H9 (cell line): ENCODE measurements at regions not wholly inside any gene's neighbourhood (a gene's known extent, or its start where the extent isn't known, plus 50 kb on each side); places are given as distances from the start of the nearest gene placed in this dataset.

Source experiments
- DNase-seq: peaks from one replicate; pipeline ENCODE4 v3.0.0-alpha.2; 2017
- H2AFZ ChIP-seq: one replicate; pipeline ENCODE4 v1.6.1; 2013; ENCODE audit warnings: mild to moderate bottlenecking, low read length, control low read depth, moderate library complexity
- H2AK5ac ChIP-seq: 2 replicates; pipeline ENCODE4 v1.6.1; 2013; ENCODE audit warnings: low read length, control low read depth, mixed read lengths; ENCODE audit not compliant: insufficient read length
- H2BK120ac ChIP-seq: one replicate; pipeline ENCODE4 v1.6.1; 2013; ENCODE audit warnings: low read depth, mild to moderate bottlenecking, low read length, control low read depth, inconsistent platforms; ENCODE audit not compliant: poor library complexity, severe bottlenecking
- H2BK12ac ChIP-seq: 2 replicates; pipeline ENCODE4 v1.6.1; 2013; ENCODE audit warnings: low read length, control low read depth, mixed read lengths, low read depth; ENCODE audit not compliant: insufficient read length
- H2BK15ac ChIP-seq: 2 replicates; pipeline ENCODE4 v1.6.1; 2013; ENCODE audit warnings: low read depth, low read length, control low read depth
- H2BK20ac ChIP-seq: one replicate; pipeline ENCODE4 v1.6.1; 2013; ENCODE audit warnings: low read depth, mild to moderate bottlenecking, low read length, control low read depth, inconsistent platforms; ENCODE audit not compliant: poor library complexity, severe bottlenecking
- H2BK5ac ChIP-seq: 2 replicates; pipeline ENCODE4 v1.6.1; 2013; ENCODE audit warnings: low read length, control low read depth, mixed read lengths; ENCODE audit not compliant: insufficient read length
- H3K14ac ChIP-seq: 2 replicates; pipeline ENCODE4 v1.6.1; 2013; ENCODE audit warnings: low read length, control low read depth; ENCODE audit not compliant: insufficient read depth
- H3K18ac ChIP-seq: 2 replicates; pipeline ENCODE4 v1.6.1; 2013; ENCODE audit warnings: low read depth, mild to moderate bottlenecking, mixed read lengths, low read length, control low read depth; ENCODE audit not compliant: insufficient read length
- H3K23ac ChIP-seq: 2 replicates; pipeline ENCODE4 v1.6.1; 2013; ENCODE audit warnings: low read length, control low read depth, mixed read lengths, low read depth; ENCODE audit not compliant: insufficient read length
- H3K23me2 ChIP-seq: 2 replicates; pipeline ENCODE4 v1.6.1; 2013; ENCODE audit warnings: low read depth, mild to moderate bottlenecking, mixed read lengths, low read length, control low read depth; ENCODE audit not compliant: insufficient read length, poor library complexity, severe bottlenecking
- H3K27ac ChIP-seq: 2 replicates; pipeline ENCODE4 v1.5.1; 2013; ENCODE audit warnings: low read length, control low read depth, mixed read lengths, low read depth; ENCODE audit not compliant: insufficient read length
- H3K27me3 ChIP-seq: 2 replicates; pipeline ENCODE4 v1.6.1; 2013; ENCODE audit warnings: low read length, control low read depth, inconsistent platforms; ENCODE audit not compliant: insufficient read depth
- H3K4ac ChIP-seq: 2 replicates; pipeline ENCODE4 v1.6.1; 2013; ENCODE audit warnings: low read depth, mild to moderate bottlenecking, control low read depth, inconsistent platforms, low read length, moderate library complexity
- H3K4me1 ChIP-seq: 2 replicates; pipeline ENCODE4 v1.6.1; 2013; ENCODE audit warnings: low read length, control low read depth, inconsistent platforms; ENCODE audit not compliant: insufficient read depth
- H3K4me2 ChIP-seq: 2 replicates; pipeline ENCODE4 v1.6.1; 2013; ENCODE audit warnings: low read length, control low read depth, mixed read lengths; ENCODE audit not compliant: insufficient read length, insufficient read depth
- H3K56ac ChIP-seq: 2 replicates; pipeline ENCODE4 v1.6.1; 2013; ENCODE audit warnings: low read depth, mild to moderate bottlenecking, mixed read lengths, low read length, control low read depth; ENCODE audit not compliant: insufficient read length
- H3K79me1 ChIP-seq: 2 replicates; pipeline ENCODE4 v1.6.1; 2013; ENCODE audit warnings: low read depth, mild to moderate bottlenecking, moderate library complexity, low read length, control low read depth, inconsistent platforms; ENCODE audit not compliant: insufficient read depth, poor library complexity, severe bottlenecking
- H3K79me2 ChIP-seq: 2 replicates; pipeline ENCODE4 v1.6.1; 2013; ENCODE audit warnings: low read length, control low read depth, inconsistent platforms; ENCODE audit not compliant: insufficient read depth
- H3K9ac ChIP-seq: 2 replicates; pipeline ENCODE4 v1.6.1; 2013; ENCODE audit warnings: low read length, control low read depth, mixed read lengths; ENCODE audit not compliant: insufficient read length; ENCODE audit errors: extremely low read depth
- H3K9me3 ChIP-seq: one replicate; pipeline ENCODE4 v1.6.1; 2013; ENCODE audit warnings: low read depth, low read length, inconsistent platforms; ENCODE audit not compliant: control insufficient read depth
- H3T11ph ChIP-seq: one replicate; pipeline ENCODE4 v1.6.1; 2013; ENCODE audit warnings: mild to moderate bottlenecking, low read length, control low read depth, inconsistent platforms
- H4K20me1 ChIP-seq: one replicate; pipeline ENCODE4 v1.6.1; 2013; ENCODE audit not compliant: control insufficient read depth, insufficient read length, insufficient read depth
- H4K5ac ChIP-seq: 2 replicates; pipeline ENCODE4 v1.6.1; 2013; ENCODE audit warnings: low read depth, mild to moderate bottlenecking, mixed read lengths, low read length, control low read depth; ENCODE audit not compliant: insufficient read length
- H4K8ac ChIP-seq: replicated peaks from 2 replicates; pipeline ENCODE4 v1.6.1; 2013; ENCODE audit warnings: low read length, control low read depth, mixed read lengths, low read depth; ENCODE audit not compliant: insufficient read length
- H4K91ac ChIP-seq: 2 replicates; pipeline ENCODE4 v1.6.1; 2013; ENCODE audit warnings: low read depth, mild to moderate bottlenecking, moderate library complexity, mixed read lengths, low read length, control low read depth; ENCODE audit not compliant: insufficient read length
- H3K27ac Mint-ChIP-seq, 3 experiments: 2 replicates in 2 of 3; 3 replicates in 1 of 3; pipeline ENCODE4 v1.8.0; 2020 to 2021; ENCODE audit warnings: mixed read lengths in 3 of 3, mild to moderate bottlenecking in 1 of 3, moderate library complexity in 1 of 3
- H3K27me3 Mint-ChIP-seq: 2 replicates; pipeline ENCODE4 v1.8.0; 2021; ENCODE audit warnings: low read depth, mild to moderate bottlenecking, moderate library complexity, mixed read lengths
- H3K36me3 Mint-ChIP-seq, 3 experiments: 2 replicates in 2 of 3; 3 replicates in 1 of 3; pipeline ENCODE4 v1.8.0; 2020 to 2021; ENCODE audit warnings: low read depth in 3 of 3, mixed read lengths in 3 of 3; ENCODE audit not compliant: insufficient read depth in 1 of 3
- H3K4me1 Mint-ChIP-seq, 2 experiments: 2 replicates each; pipeline ENCODE4 v1.8.0; 2020; ENCODE audit warnings: mixed read lengths in 2 of 2
- H3K4me3 Mint-ChIP-seq, 2 experiments: 2 replicates in 1 of 2; 3 replicates in 1 of 2; pipeline ENCODE4 v1.8.0; 2020 to 2021; ENCODE audit warnings: mild to moderate bottlenecking in 2 of 2, mixed read lengths in 2 of 2, moderate library complexity in 1 of 2
- H3K9me3 Mint-ChIP-seq, 2 experiments: 2 replicates in 1 of 2; 3 replicates in 1 of 2; pipeline ENCODE4 v1.8.0; 2020; ENCODE audit warnings: mild to moderate bottlenecking in 2 of 2, mixed read lengths in 2 of 2, moderate library complexity in 1 of 2
- CTCF ChIP-seq: fragments of 200-600 bp; sonication (generic); conservative IDR thresholded peaks from 3 replicates; pipeline ENCODE4 v1.8.0; 2021; ENCODE audit warnings: antibody characterized with exemption, mild to moderate bottlenecking
- WGBS: extraction: QIAGEN DNeasy Blood & Tissue Kit; methylation state at CpG from one replicate; pipeline ENCODE4 v1.1.7; 2013; ENCODE audit warnings: missing lambda C conversion rate, low lambda C conversion rate, mixed read lengths; ENCODE audit not compliant: insufficient read length; ENCODE audit errors: extremely low coverage; 5-methylcytosine and 5-hydroxymethylcytosine counted together

- no peak overlapping the region for H2BK120ac ChIP-seq
- H3K9ac ChIP-seq, result no peak overlapping the region
- H2AFZ ChIP-seq, result no peak overlapping the region
- H3T11ph ChIP-seq, result no peak overlapping the region
- H3K4me2 ChIP-seq, result no peak overlapping the region
- no peak overlapping the region for H4K8ac ChIP-seq
- Mint-ChIP-seq H3K4me3 (no peak overlapping the region), H3K27ac (no peak overlapping the region; a peak in 1 of 7 replicates), H3K36me3 (no peaks in the 10 kb centered on the region), H3K9me3 (no peaks in the 10 kb centered on the region), H3K27me3 (peaks cover 2% of the 10 kb centered on the region), H3K4me1 (peaks cover 30 to 38% of the 10 kb centered on the region in 2 experiments)
- H3K9me3 ChIP-seq, result no peaks in the 10 kb centered on the region
- no peaks in the 10 kb centered on the region for H4K20me1 ChIP-seq
- H3K4me1 ChIP-seq, result no peaks in the 10 kb centered on the region; the same call in 1 of the 2 replicates
- H4K5ac ChIP-seq, result no peak overlapping the region
- H3K79me2 ChIP-seq, result no peaks in the 10 kb centered on the region
- no peak overlapping the region for H3K4ac ChIP-seq
- no peaks in the 10 kb centered on the region for H3K27me3 ChIP-seq
- no peaks in the 10 kb centered on the region for H3K23me2 ChIP-seq
- H2BK5ac ChIP-seq, result no peak overlapping the region
- H4K91ac ChIP-seq, result no peak overlapping the region
- no peak for DNase-seq
- no peak overlapping the region for H3K56ac ChIP-seq
- H3K18ac ChIP-seq, result no peak overlapping the region
- H3K27ac ChIP-seq, result no peak overlapping the region
- no peak overlapping the region for H2BK20ac ChIP-seq
- no CpG with 5 or more reads among the region's 3 CpGs for WGBS
- no peak overlapping the region for H3K23ac ChIP-seq
- H3K14ac ChIP-seq, result no peak overlapping the region
- H2BK15ac ChIP-seq, result no peak overlapping the region
- no peak for TF ChIP-seq CTCF
- no peak overlapping the region for H2BK12ac ChIP-seq
- no peak overlapping the region for H2AK5ac ChIP-seq
- H3K79me1 ChIP-seq, result no peaks in the 10 kb centered on the region
Observed at GRCh38 chr13:48159826-48160225, 64.9 kb upstream of the MED4 start.
